Breast epithelium (tissue), 4 donors: ENCODE measurements at regions not wholly inside any gene's neighbourhood (a gene's known extent, or its start where the extent isn't known, plus 50 kb on each side); places are given as distances from the start of the nearest gene placed in this dataset.

Experiments
- DNase-seq, 2 donors: peaks; one replicate each; pipeline ENCODE4 v3.0.0-alpha.2; 2019; ENCODE audit warnings: low spot score in 2 of 2
- H3K27ac ChIP-seq, 2 donors: fragments of 200-600 bp; sonication (generic) in 1 of 2; one replicate each; pipeline ENCODE4 v1.5.1; 2016 to 2019; ENCODE audit warnings: mild to moderate bottlenecking in 1 of 2
- H3K27me3 ChIP-seq, 2 donors: fragments of 200-600 bp; sonication (generic) in 1 of 2; one replicate each; pipeline versions ENCODE4 v1.5.1 to v1.6.0; 2017 to 2019; ENCODE audit warnings: control low read depth in 1 of 2, mild to moderate bottlenecking in 1 of 2
- H3K36me3 ChIP-seq: fragments of 200-600 bp; one replicate; pipeline ENCODE4 v1.5.1; 2019
- H3K4me1 ChIP-seq, 2 donors: fragments of 200-600 bp; sonication (generic); one replicate each; pipeline ENCODE4 v1.5.1; 2016 to 2019; ENCODE audit warnings: control low read depth in 1 of 2
- H3K4me3 ChIP-seq, 3 donors: fragments of 200-600 bp; sonication (generic); 1 replicate in 2 of 3; 2 replicates in 1 of 3; pipeline ENCODE4 v1.5.1; 2016 to 2019; ENCODE audit warnings: mild to moderate bottlenecking in 3 of 3, moderate library complexity in 2 of 3
- H3K9me3 ChIP-seq, 2 donors: fragments of 200-600 bp; sonication (generic) in 1 of 2; one replicate each; pipeline ENCODE4 v1.5.1; 2016 to 2019; ENCODE audit warnings: control low read depth in 1 of 2
- CTCF ChIP-seq, 3 donors: fragments of 450-650 bp; IDR thresholded peaks; one replicate each; pipeline ENCODE4 v1.5.1; 2016 to 2017; ENCODE audit warnings: antibody characterized with exemption in 3 of 3, mild to moderate bottlenecking in 3 of 3, moderate library complexity in 3 of 3
- POLR2A ChIP-seq: fragments of 450-650 bp; IDR thresholded peaks from one replicate; pipeline ENCODE4 v1.6.1; 2016; ENCODE audit warnings: antibody characterized with exemption, mild to moderate bottlenecking, moderate library complexity
- POLR2AphosphoS5 ChIP-seq, 3 donors: sonication (generic); formaldehyde crosslinking; IDR thresholded peaks; one replicate each; pipeline ENCODE4 v1.6.1; 2017; ENCODE audit warnings: antibody characterized with exemption in 3 of 3
- intact Hi-C: fragments of 100-400 bp; cut with DNase I; formaldehyde crosslinking; loops from one replicate; pipeline ENCODE4 v1.15.1; 2023; ENCODE audit warnings: low total_unique reads

GRCh38 chr18:30057398-30057797, 985.1 kb downstream of the DSC3 start:
- Histone ChIP-seq H3K4me1 (no peaks in the 10 kb centered on the region), H3K27me3 (no peaks in the 10 kb centered on the region), H3K4me3 (no peak overlapping the region), H3K9me3 (no peaks in the 10 kb centered on the region), H3K27ac (no peak overlapping the region), H3K36me3 (no peaks in the 10 kb centered on the region)
- TF ChIP-seq POLR2AphosphoS5 (IDR thresholded peaks at IDR 0.05), result no peak
- TF ChIP-seq POLR2A, result no peak
- TF ChIP-seq CTCF (IDR thresholded peaks at IDR 0.05), result no peak
- DNase-seq, result no peak
- intact Hi-C loops, result no loop called here

- no peak for TF ChIP-seq POLR2A
- TF ChIP-seq POLR2AphosphoS5 (IDR thresholded peaks at IDR 0.05), result no peak
- TF ChIP-seq CTCF (IDR thresholded peaks at IDR 0.05), result no peak
- H3K27ac ChIP-seq, result no peak overlapping the region
- no peak for DNase-seq
- H3K4me1 ChIP-seq, result no peaks in the 10 kb centered on the region
- H3K4me3 ChIP-seq, result no peak overlapping the region
- intact Hi-C loops, result no loop called here
- H3K36me3 ChIP-seq, result no peaks in the 10 kb centered on the region
- H3K9me3 ChIP-seq, result no peaks in the 10 kb centered on the region
- no peaks in the 10 kb centered on the region for H3K27me3 ChIP-seq
These were observed 986.0 kb downstream of the DSC3 start for GRCh38 chr18:30056528-30056927.

GRCh38 chr18:30044496-30044895, 998.0 kb downstream of the DSC3 start:
- Histone ChIP-seq H3K27ac (no peak overlapping the region), H3K4me3 (no peak overlapping the region), H3K4me1 (no peaks in the 10 kb centered on the region), H3K27me3 (no peaks in the 10 kb centered on the region), H3K9me3 (no peaks in the 10 kb centered on the region), H3K36me3 (no peaks in the 10 kb centered on the region)
- intact Hi-C loops, result no loop called here
- TF ChIP-seq POLR2AphosphoS5 (IDR thresholded peaks at IDR 0.05) (no peak), CTCF (IDR thresholded peaks at IDR 0.05) (no peak), POLR2A (no peak)
- no peak for DNase-seq

- TF ChIP-seq POLR2AphosphoS5 (IDR thresholded peaks at IDR 0.05), result no peak
- TF ChIP-seq CTCF (IDR thresholded peaks at IDR 0.05), result no peak
- no peak for TF ChIP-seq POLR2A
- DNase-seq, result no peak
- peaks cover 6 to 18% of the 10 kb centered on the region in 2 donors for H3K9me3 ChIP-seq
- H3K36me3 ChIP-seq, result no peaks in the 10 kb centered on the region
- H3K27me3 ChIP-seq, result no peaks in the 10 kb centered on the region
- H3K27ac ChIP-seq, result no peak overlapping the region
- intact Hi-C loops, result no loop called here
- no peaks in the 10 kb centered on the region for H3K4me1 ChIP-seq
- H3K4me3 ChIP-seq, result no peak overlapping the region
These were observed 1003.3 kb downstream of the DSC3 start for GRCh38 chr18:30039201-30039600.

- Histone ChIP-seq H3K4me3 (no peak overlapping the region), H3K9me3 (peaks cover 6 to 18% of the 10 kb centered on the region in 2 donors), H3K4me1 (no peaks in the 10 kb centered on the region), H3K27ac (no peak overlapping the region), H3K27me3 (no peaks in the 10 kb centered on the region), H3K36me3 (no peaks in the 10 kb centered on the region)
- intact Hi-C loops, result no loop called here
- DNase-seq, result no peak
- TF ChIP-seq CTCF (IDR thresholded peaks at IDR 0.05) (no peak), POLR2A (no peak), POLR2AphosphoS5 (IDR thresholded peaks at IDR 0.05) (no peak)
These were observed 1007.7 kb downstream of the DSC3 start for GRCh38 chr18:30034818-30035217.
